ENCODE measurements at regions not wholly inside any gene's neighbourhood (a gene's known extent, or its start where the extent isn't known, plus 50 kb on each side); places are given as distances from the start of the nearest gene placed in this dataset.
"Not testable (repeated sequence)": the region's sequence is repeated elsewhere in the genome, so short reads cannot be mapped to it uniquely, and the experiment has no call there.

DNA sequence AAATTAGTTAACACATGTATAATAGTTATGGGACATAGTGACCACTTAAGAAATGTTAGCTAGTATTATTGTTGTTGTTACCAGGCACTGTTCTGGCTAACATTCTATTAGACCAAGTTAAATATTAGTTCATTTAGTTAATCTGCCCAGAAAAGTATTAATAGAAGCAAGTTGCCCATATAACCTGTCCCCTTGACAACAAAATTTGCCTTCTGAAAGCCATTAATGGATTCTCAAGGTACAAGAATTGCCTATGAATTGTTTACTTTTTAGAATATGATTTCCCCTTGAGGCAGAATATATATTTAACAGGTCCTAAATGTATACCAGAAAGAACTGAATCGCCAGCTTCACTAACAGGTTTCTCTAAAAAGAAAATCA, 167.3 kb upstream of the TMCC3 start:
- CTCF ChIA-PET: interaction anchor here (0.9 to 3.4 kb wide), 9 partner anchors 10 to 174 kb away, joined by 3 to 18 read pairs (median 7); no protein-coding TSS in a partner anchor
- POLR2A ChIA-PET: no interaction called here
- TF ChIP-seq CTCF (IDR thresholded peaks at IDR 0.05; ENCODE audit: control extremely low read depth, extremely low read depth, low read depth, missing control alignments): no peak

GRCh38 chr12:94817201-94817600, 166.8 kb upstream of the TMCC3 start:
- DNase-seq (ENCODE audit: extremely low spot score); POLR2A ChIA-PET: not testable (repeated sequence)
- CTCF ChIA-PET: interaction anchor here (0.9 to 3.4 kb wide), 6 partner anchors 9 to 174 kb away, joined by 3 to 18 read pairs (median 8); no protein-coding TSS in a partner anchor

More for the DNA sequence above, 167.3 kb upstream of the TMCC3 start:
- DNase-seq (ENCODE audit: extremely low spot score): no peak

GRCh38 chr12:94816746-94817145, 166.4 kb upstream of the TMCC3 start:
- CTCF ChIA-PET: interaction anchor here (3.4 kb wide), 1 partner anchor 9 kb away, joined by 13 read pairs; no protein-coding TSS in a partner anchor
- POLR2A ChIA-PET: not testable (repeated sequence)

DNA sequence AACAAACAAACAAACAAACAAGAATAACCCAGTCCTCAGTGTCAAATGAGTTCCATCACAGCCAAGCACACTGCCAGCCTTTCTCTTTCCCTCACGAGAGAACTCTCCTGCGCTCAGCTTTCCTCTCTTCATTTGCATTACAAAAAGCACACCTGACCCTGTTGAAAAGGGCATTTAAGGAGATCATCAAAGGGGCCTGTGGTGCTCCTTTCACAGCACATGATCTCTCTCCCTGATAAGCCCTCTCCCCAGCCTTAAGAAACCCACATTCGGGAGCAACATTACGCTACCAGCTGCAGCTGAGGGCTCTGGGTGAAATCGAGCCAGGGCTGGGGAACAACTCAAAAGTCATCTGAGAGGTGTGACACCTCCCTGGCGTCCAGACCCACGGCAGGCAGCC, 165.6 kb upstream of the TMCC3 start:
- POLR2A ChIA-PET: interaction anchor here (0.7 kb wide), 1 partner anchor 362 kb away, joined by 6 read pairs; no protein-coding TSS in a partner anchor
- CTCF ChIA-PET: interaction anchor here (0.9 to 3.4 kb wide), 2 partner anchors 8 to 29 kb away, joined by 4 to 13 read pairs; no protein-coding TSS in a partner anchor
- no peak for DNase-seq (ENCODE audit: extremely low spot score)

More at GRCh38 chr12:94816746-94817145, 166.4 kb upstream of the TMCC3 start:
- not testable (repeated sequence) for DNase-seq (ENCODE audit: extremely low spot score)

GRCh38 chr12:94815450-94815849, 165.1 kb upstream of the TMCC3 start:
- ChIA-PET CTCF (interaction anchor here (0.9 kb wide), 1 partner anchor 29 kb away, joined by 4 read pairs; no protein-coding TSS in a partner anchor), POLR2A (interaction anchor here (0.7 kb wide), 1 partner anchor 361 kb away, joined by 6 read pairs; no protein-coding TSS in a partner anchor)
- no peak for TF ChIP-seq CTCF (IDR thresholded peaks at IDR 0.05; ENCODE audit: control extremely low read depth, extremely low read depth, low read depth, missing control alignments)
- no peak for DNase-seq (ENCODE audit: extremely low spot score)

More for the DNA sequence above, 165.6 kb upstream of the TMCC3 start:
- TF ChIP-seq CTCF (IDR thresholded peaks at IDR 0.05; ENCODE audit: control extremely low read depth, extremely low read depth, low read depth, missing control alignments): peak; percentile 2

- CTCF ChIA-PET: no interaction called here
- POLR2A ChIA-PET: no interaction called here
- no peak for DNase-seq (ENCODE audit: extremely low spot score)
Measured at GRCh38 chr12:94813314-94813713, 163.0 kb upstream of the TMCC3 start.

DNA sequence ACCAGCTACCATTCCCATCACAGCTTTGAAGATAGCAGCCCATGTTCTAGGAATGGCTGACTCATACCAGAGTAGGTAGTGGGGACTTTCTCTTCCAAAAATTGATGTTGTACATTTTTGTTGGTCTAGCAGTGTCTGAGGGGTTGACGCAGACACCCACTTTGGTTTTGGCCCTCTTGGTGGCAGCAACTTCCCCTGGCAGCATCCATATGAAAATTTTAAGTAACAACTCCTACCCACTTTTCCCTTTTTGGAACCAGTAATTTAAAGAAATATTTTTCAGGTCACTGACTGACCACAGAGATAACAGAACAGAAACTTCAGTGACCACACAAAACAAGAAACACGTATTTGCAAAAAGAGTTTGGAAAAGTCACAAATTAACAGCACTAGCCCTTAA, 162.0 kb upstream of the TMCC3 start:
- DNase-seq (ENCODE audit: extremely low spot score): no peak
- ChIA-PET CTCF (interaction anchor here (0.7 kb wide), 1 partner anchor 43 kb away, joined by 3 read pairs; no protein-coding TSS in a partner anchor), POLR2A (no interaction called here)
- no peak for TF ChIP-seq CTCF (IDR thresholded peaks at IDR 0.05; ENCODE audit: control extremely low read depth, extremely low read depth, low read depth, missing control alignments)

More at GRCh38 chr12:94813314-94813713, 163.0 kb upstream of the TMCC3 start:
- no peak for TF ChIP-seq CTCF (IDR thresholded peaks at IDR 0.05; ENCODE audit: control extremely low read depth, extremely low read depth, low read depth, missing control alignments)

All from GM10248 (cell line).